ENCODE measurements at regions not wholly inside any gene's neighbourhood (a gene's known extent, or its start where the extent isn't known, plus 50 kb on each side); places are given as distances from the start of the nearest gene placed in this dataset.

DNA sequence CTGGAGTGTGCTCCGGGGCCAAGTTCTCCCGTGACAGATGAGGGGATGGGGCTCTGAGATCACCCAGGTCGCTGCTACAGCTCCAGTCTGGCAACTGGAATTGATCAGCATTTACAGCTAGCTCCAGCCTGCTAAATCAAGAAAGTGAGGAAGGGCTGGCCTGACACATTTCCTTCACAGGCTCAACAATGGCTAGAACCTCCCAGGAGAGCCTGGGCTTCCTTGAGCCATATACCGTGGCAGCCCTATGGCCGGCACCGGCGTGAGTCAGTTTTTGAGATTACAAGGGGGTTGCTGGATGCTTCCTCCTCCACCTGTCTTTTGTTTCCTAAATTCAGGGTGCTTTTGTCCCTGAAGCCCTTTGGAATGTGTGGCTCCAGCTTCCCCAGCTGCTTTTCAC is 104.2 kb downstream of the ETS2 start:
- no peak overlapping the region for H2AFZ ChIP-seq
- no peaks in the 10 kb centered on the region for H4K20me1 ChIP-seq (ENCODE audit: insufficient read depth)
- H3K9ac ChIP-seq = no peak overlapping the region
- H3K79me2 ChIP-seq (ENCODE audit: insufficient read depth) = no peaks in the 10 kb centered on the region
- no peak for DNase-seq
- no peaks in the 10 kb centered on the region for H3K36me3 ChIP-seq (ENCODE audit: low read depth)
- no peak overlapping the region for H3K4me3 ChIP-seq
- WGBS, 2 experiments (ENCODE audit: low coverage in 1 of 2, low lambda C conversion rate in 2 of 2, missing lambda C conversion rate in 2 of 2) = 89 to 93% methylated on average over 7 of the region's 7 CpGs
- peaks cover 16% of the 10 kb centered on the region for H3K4me1 ChIP-seq (ENCODE audit: insufficient read depth)
- no peaks in the 10 kb centered on the region for H3K9me2 ChIP-seq (ENCODE audit: insufficient read depth)
- H3K9me3 ChIP-seq (ENCODE audit: low read depth) = no peaks in the 10 kb centered on the region
- in situ Hi-C loops (cut with MboI) = no loop called here
- TF ChIP-seq EZH2 (IDR thresholded peaks at IDR 0.05; ENCODE audit: insufficient read depth, poor library complexity, severe bottlenecking) (no peak), EZH2phosphoT487 (IDR thresholded peaks at IDR 0.05; ENCODE audit: insufficient read depth, low read depth) (no peak)
- H3K27me3 ChIP-seq (replicated peaks; ENCODE audit: insufficient read depth) = no peaks in the 10 kb centered on the region
- H3K4me2 ChIP-seq (ENCODE audit: unreplicated experiment) = no peak overlapping the region
- H3F3A ChIP-seq (ENCODE audit: insufficient read depth) = no peaks in the 10 kb centered on the region; the same call in 1 of the 2 replicates
- H3K27ac ChIP-seq = no peak overlapping the region

DNA sequence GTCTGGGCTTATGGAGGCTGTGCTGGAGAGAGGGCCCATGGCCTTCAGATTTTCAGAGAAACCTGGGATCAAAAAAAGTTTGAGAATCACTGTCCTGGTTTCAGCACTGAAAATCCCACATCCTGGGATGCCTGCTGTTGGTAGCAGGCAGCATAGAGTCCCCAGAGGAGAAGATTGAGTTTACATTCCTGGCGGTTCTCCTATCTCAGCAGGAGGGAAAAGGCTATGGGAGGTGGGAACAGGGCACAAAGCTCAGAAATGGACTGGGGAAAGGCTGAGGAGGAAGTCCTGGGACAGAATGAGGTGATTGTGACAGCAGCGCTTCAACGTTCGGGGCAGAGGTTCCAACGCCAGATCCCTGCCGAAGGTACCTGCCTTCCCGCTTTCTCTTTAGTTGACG is 103.4 kb downstream of the ETS2 start:
- Histone ChIP-seq H3K27ac (no peak overlapping the region), H3F3A (ENCODE audit: insufficient read depth) (no peaks in the 10 kb centered on the region; the same call in 1 of the 2 replicates), H3K4me3 (no peak overlapping the region), H3K9me3 (ENCODE audit: low read depth) (no peaks in the 10 kb centered on the region), H2AFZ (no peak overlapping the region), H4K20me1 (ENCODE audit: insufficient read depth) (no peaks in the 10 kb centered on the region), H3K4me2 (ENCODE audit: unreplicated experiment) (no peak overlapping the region), H3K79me2 (ENCODE audit: insufficient read depth) (no peaks in the 10 kb centered on the region), H3K4me1 (ENCODE audit: insufficient read depth) (peaks cover 11% of the 10 kb centered on the region), H3K36me3 (ENCODE audit: low read depth) (no peaks in the 10 kb centered on the region), H3K27me3 (replicated peaks; ENCODE audit: insufficient read depth) (no peaks in the 10 kb centered on the region), H3K9ac (no peak overlapping the region), H3K9me2 (ENCODE audit: insufficient read depth) (no peaks in the 10 kb centered on the region)
- TF ChIP-seq EZH2phosphoT487 (IDR thresholded peaks at IDR 0.05; ENCODE audit: insufficient read depth, low read depth) (no peak), EZH2 (IDR thresholded peaks at IDR 0.05; ENCODE audit: insufficient read depth, poor library complexity, severe bottlenecking) (no peak)
- 97 to 98% methylated on average over 8 of the region's 8 CpGs for WGBS, 2 experiments (ENCODE audit: low coverage in 1 of 2, low lambda C conversion rate in 2 of 2, missing lambda C conversion rate in 2 of 2)
- in situ Hi-C loops (cut with MboI) = no loop called here
- DNase-seq = no peak

- H3K9me3 ChIP-seq (ENCODE audit: low read depth) = no peaks in the 10 kb centered on the region
- peaks cover 10% of the 10 kb centered on the region for H3K4me1 ChIP-seq (ENCODE audit: insufficient read depth)
- no peaks in the 10 kb centered on the region; the same call in 1 of the 2 replicates for H3F3A ChIP-seq (ENCODE audit: insufficient read depth)
- H4K20me1 ChIP-seq (ENCODE audit: insufficient read depth) = no peaks in the 10 kb centered on the region
- TF ChIP-seq EZH2phosphoT487 (IDR thresholded peaks at IDR 0.05; ENCODE audit: insufficient read depth, low read depth) = no peak
- TF ChIP-seq EZH2 (IDR thresholded peaks at IDR 0.05; ENCODE audit: insufficient read depth, poor library complexity, severe bottlenecking) = no peak
- H3K36me3 ChIP-seq (ENCODE audit: low read depth) = no peaks in the 10 kb centered on the region
- no peak for DNase-seq
- no peak overlapping the region for H3K27ac ChIP-seq
- in situ Hi-C loops (cut with MboI) = no loop called here
- no peak overlapping the region for H2AFZ ChIP-seq
- H3K9me2 ChIP-seq (ENCODE audit: insufficient read depth) = no peaks in the 10 kb centered on the region
- H3K4me3 ChIP-seq = no peak overlapping the region
- WGBS, 2 experiments (ENCODE audit: low coverage in 1 of 2, low lambda C conversion rate in 2 of 2, missing lambda C conversion rate in 2 of 2) = 89 to 93% methylated on average over 4 of the region's 4 CpGs
- H3K27me3 ChIP-seq (replicated peaks; ENCODE audit: insufficient read depth) = no peaks in the 10 kb centered on the region
- H3K79me2 ChIP-seq (ENCODE audit: insufficient read depth) = no peaks in the 10 kb centered on the region
- no peak overlapping the region for H3K9ac ChIP-seq
- H3K4me2 ChIP-seq (ENCODE audit: unreplicated experiment) = no peak overlapping the region
Measured at GRCh38 chr21:38908537-38908936, 102.8 kb downstream of the ETS2 start.

- in situ Hi-C loops (cut with MboI) = no loop called here
- 89 to 91% methylated on average over 8 of the region's 8 CpGs for WGBS, 2 experiments (ENCODE audit: low coverage in 1 of 2, low lambda C conversion rate in 2 of 2, missing lambda C conversion rate in 2 of 2)
- Histone ChIP-seq H3K27ac (no peak overlapping the region), H2AFZ (no peak overlapping the region), H3K4me3 (no peak overlapping the region), H3K9me2 (ENCODE audit: insufficient read depth) (no peaks in the 10 kb centered on the region), H3K27me3 (replicated peaks; ENCODE audit: insufficient read depth) (no peaks in the 10 kb centered on the region), H3K79me2 (ENCODE audit: insufficient read depth) (no peaks in the 10 kb centered on the region), H3K36me3 (ENCODE audit: low read depth) (no peaks in the 10 kb centered on the region), H3K9ac (no peak overlapping the region), H4K20me1 (ENCODE audit: insufficient read depth) (no peaks in the 10 kb centered on the region), H3F3A (ENCODE audit: insufficient read depth) (no peaks in the 10 kb centered on the region; the same call in 1 of the 2 replicates), H3K4me2 (ENCODE audit: unreplicated experiment) (no peak overlapping the region), H3K9me3 (ENCODE audit: low read depth) (no peaks in the 10 kb centered on the region), H3K4me1 (ENCODE audit: insufficient read depth) (peaks cover 4% of the 10 kb centered on the region; the same call in 1 of the 2 replicates)
- TF ChIP-seq EZH2 (IDR thresholded peaks at IDR 0.05; ENCODE audit: insufficient read depth, poor library complexity, severe bottlenecking) = no peak
- TF ChIP-seq EZH2phosphoT487 (IDR thresholded peaks at IDR 0.05; ENCODE audit: insufficient read depth, low read depth) = no peak
- DNase-seq = no peak
Measured at GRCh38 chr21:38905752-38906151, 100.0 kb downstream of the ETS2 start.

GRCh38 chr21:38905328-38905727 is 99.6 kb downstream of the ETS2 start:
- DNase-seq = no peak
- Histone ChIP-seq H3K27me3 (replicated peaks; ENCODE audit: insufficient read depth) (no peaks in the 10 kb centered on the region), H3K4me2 (ENCODE audit: unreplicated experiment) (no peak overlapping the region), H3K79me2 (ENCODE audit: insufficient read depth) (no peaks in the 10 kb centered on the region), H3K27ac (no peak overlapping the region), H2AFZ (no peak overlapping the region), H3K36me3 (ENCODE audit: low read depth) (no peaks in the 10 kb centered on the region), H3K9ac (no peak overlapping the region), H3K4me3 (no peak overlapping the region), H4K20me1 (ENCODE audit: insufficient read depth) (no peaks in the 10 kb centered on the region), H3K4me1 (ENCODE audit: insufficient read depth) (peaks cover 4% of the 10 kb centered on the region; the same call in 1 of the 2 replicates), H3K9me2 (ENCODE audit: insufficient read depth) (no peaks in the 10 kb centered on the region), H3K9me3 (ENCODE audit: low read depth) (no peaks in the 10 kb centered on the region), H3F3A (ENCODE audit: insufficient read depth) (no peaks in the 10 kb centered on the region; the same call in 1 of the 2 replicates)
- WGBS, 2 experiments (ENCODE audit: low coverage in 1 of 2, low lambda C conversion rate in 2 of 2, missing lambda C conversion rate in 2 of 2) = 90 to 96% methylated on average over 2 to 4 of the region's 4 CpGs
- in situ Hi-C loops (cut with MboI) = no loop called here
- no peak for TF ChIP-seq EZH2phosphoT487 (IDR thresholded peaks at IDR 0.05; ENCODE audit: insufficient read depth, low read depth)
- TF ChIP-seq EZH2 (IDR thresholded peaks at IDR 0.05; ENCODE audit: insufficient read depth, poor library complexity, severe bottlenecking) = no peak

All from GM23248 (cell line).